HG03159 (cell line): ENCODE measurements at regions not wholly inside any gene's neighbourhood (a gene's known extent, or its start where the extent isn't known, plus 50 kb on each side); places are given as distances from the start of the nearest gene placed in this dataset.
"Not testable (repeated sequence)": the region's sequence is repeated elsewhere in the genome, so short reads cannot be mapped to it uniquely, and the experiment has no call there.

Experiments used
- ATAC-seq: cut with Tn5 transposase; IDR thresholded peaks from one replicate; pipeline ENCODE4 v1.9.1; 2021; ENCODE audit warnings: mild to moderate bottlenecking, moderate library complexity; ENCODE audit not compliant: unreplicated experiment

DNA sequence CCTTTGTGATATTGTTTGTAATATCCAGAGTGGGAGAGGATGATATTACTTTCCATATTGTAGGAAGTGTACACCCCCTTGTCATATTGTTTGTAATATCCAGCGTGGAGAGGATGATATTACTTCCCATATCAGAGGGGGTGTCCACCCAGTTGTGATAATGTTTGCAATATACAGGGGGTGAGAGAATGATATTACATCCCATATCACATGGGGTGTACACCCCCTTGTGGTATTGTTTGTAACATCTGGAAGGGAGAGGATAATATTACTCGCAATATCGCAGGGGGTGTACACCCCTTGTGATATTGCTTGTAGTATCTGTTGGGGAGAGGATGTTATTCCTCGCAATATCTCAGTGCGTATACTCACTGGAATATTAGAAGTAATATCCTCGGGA is 61.5 kb downstream of the PRSS23 start:
- no peak for ATAC-seq

- no peak for ATAC-seq
These were observed 63.1 kb downstream of the PRSS23 start for GRCh38 chr11:86863476-86863875.

- ATAC-seq, result no peak
These were observed 65.1 kb downstream of the PRSS23 start for GRCh38 chr11:86865436-86865835.

DNA sequence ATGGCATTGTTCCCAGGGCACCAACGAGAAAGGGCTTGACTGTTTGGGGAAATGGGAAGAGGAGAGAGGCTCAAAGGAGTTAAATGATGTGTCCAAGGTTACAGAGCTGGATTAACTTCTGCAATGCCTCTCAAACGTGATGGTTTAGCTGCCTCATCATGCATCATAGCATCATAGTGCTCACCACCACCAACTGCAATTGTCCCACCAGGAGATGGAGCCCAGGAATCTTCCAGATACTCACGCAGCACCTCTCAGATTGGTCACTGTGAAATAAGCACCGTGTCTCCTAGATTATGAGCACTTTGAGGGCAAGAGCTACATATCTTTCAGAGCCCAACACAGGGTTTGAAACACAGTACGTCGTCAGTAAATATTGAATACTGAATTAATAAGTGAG is 69.2 kb downstream of the PRSS23 start:
- ATAC-seq, result no peak

DNA sequence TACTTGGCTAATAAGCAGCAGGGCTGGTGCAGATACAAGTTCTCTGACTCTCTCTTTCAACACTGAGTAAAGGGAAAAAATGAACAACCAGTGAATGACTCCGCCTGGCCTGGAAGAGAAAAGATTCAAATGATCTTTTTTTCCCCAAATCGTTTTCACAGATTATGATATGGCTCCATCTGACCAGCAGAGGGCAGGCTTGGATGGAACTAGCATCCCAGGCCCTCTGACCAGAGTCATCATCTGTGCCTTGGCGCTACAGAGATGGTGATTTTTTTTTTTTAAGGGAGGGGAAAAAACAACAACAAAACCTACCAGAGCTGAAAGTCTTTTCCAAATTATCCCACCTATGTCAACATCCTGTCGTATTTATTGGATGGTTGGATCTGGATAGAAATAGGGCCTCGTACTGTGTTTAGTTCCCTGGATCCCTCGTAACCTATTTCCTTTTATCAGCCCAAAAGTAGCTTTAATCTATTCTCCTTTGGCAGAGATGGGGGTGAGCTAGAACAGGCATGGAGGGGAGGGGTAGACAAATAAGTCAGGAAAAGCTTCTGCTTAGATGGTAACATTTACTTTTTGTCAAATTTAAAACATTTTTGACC is 69.7 kb downstream of the PRSS23 start:
- peak; percentile 84 for ATAC-seq

DNA sequence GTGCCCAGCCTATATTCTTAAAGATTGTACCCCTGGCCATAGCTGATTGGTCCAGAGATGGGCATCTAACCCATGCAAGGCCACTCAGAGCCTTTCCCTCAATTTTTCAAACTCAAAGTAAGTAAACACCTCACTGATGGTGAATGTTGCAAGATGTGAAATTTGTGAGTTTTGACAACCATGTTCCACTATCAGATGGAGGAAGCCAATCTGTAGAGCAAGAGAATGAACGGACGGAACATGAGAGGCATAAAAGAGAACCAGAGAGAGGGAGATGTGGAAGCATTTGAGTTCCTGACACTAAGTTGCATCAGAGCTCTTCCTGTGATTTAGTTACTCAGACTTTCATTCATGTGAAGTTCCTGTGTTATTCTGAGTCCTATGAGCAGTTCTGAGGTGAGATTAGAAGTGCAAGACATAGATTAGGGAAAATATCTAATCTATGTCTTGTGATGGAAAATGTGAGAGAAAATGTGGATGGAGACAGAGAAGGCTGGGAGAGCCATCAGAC is 73.3 kb downstream of the PRSS23 start:
- ATAC-seq, result no peak

GRCh38 chr11:86874304-86875056 is 74.1 kb downstream of the PRSS23 start:
- ATAC-seq, result no peak

GRCh38 chr11:86876716-86877234 is 76.4 kb downstream of the PRSS23 start:
- no peak for ATAC-seq

DNA sequence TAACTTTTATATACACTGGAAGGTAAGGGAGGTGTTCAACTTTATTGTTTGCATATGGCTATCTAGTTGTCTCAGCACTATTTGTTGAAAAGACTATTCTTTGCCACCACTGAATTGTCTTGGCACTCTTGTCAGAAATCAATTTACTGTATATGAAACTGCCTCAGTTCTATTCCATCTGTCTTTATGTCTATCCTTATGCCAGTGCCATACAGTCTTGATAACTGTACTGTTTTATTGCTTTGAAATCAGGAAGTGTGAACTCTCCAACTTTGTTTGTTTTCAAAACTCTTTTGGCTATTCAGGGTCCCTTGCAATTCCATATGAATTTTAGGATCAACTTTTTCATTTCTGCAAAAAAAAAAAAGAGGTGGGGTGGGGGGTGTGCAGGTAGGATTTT is 77.2 kb downstream of the PRSS23 start:
- ATAC-seq, result no peak

DNA sequence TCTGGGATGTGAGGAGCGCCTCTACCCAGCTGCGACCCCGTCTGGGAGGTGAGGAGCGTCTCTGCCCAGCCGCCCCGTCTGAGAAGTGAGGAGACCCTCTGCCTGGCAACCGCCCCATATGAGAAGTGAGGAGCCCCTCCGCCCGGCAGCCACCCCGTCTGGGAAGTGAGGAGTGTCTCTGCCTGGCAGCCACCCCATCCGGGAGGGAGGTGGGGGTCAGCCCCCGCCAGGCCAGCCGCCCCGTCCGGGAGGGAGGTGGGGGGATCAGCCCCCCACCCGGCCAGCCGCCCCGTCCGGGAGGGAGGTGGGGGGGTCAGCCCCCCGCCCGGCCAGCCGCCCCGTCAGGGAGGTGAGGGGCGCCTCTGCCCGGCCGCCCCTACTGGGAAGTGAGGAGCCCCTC is 76.0 kb downstream of the FZD4 start:
- not testable (repeated sequence) for ATAC-seq

DNA sequence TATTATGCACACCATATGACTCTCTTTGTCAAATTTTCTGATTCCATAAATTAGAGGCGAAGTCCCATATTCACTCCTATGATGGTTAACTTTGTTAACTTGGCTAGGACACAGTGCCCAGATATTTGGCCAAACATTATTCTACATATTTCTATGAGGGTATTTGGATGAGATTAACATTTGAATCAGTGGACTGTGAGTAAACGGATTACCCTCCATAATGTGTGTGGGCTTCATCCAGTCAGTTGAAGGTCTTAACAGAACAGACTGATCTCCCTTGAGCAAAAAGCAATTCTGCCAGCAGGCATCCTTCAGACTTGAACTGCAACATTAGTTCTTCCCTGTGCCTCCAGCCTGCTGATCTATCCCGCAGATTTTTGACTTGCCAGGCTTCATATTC is 69.9 kb downstream of the FZD4 start:
- ATAC-seq, result no peak

DNA sequence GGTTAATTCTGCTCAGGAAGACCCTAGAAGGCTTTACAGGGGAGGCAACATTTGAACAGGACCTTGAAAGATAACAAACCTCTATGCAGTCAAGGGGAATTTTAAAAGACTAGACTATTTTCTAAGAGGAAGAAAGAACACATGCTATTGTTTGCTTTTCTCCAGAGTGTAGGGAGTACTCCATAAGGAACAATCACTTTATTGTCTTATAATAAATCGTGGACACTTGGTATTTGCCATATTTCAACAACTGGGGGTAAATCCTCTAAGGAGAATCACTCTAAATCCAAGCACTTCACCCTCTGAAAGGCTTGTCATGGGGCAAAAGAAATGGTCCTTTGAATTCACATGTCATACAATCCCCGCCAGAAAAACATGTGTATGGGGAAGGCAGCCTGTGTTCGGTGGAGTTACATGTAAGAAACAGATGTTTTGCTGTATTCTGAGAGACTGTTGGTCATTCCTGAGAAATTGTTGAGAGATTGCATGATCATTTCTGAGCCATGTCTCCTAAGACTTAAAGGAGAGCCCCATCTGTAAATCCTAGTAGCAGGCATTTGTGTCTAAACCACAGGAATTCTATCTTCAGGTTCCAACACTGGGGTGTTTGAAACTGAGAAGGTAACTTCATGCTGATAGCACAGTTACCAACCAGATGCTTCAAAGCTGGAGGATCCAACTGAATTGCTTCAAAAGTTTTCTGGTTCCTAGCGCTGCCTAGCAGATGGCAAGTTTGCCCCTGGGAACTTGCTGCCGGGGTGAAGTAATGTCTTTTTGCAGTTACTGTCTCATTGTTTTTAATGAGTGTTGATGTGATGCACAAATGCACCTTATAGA is 66.8 kb downstream of the FZD4 start:
- no peak for ATAC-seq

DNA sequence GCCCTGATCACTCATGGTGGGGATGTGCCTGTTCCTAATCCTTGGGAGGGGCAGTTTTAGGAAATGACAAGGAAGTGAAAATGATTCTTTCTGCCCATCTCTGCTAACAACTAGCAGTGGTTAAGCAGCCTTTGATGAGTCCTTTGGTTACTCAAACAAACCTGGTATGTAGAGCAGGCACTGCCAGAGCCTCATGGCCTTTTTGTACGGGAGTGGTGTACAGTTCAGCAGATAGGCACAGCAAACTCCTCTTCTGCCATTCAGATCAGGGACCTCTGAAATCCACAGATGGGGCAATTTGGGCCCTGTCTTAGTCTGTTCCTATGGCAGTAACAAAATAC is 66.2 kb downstream of the FZD4 start:
- no peak for ATAC-seq

GRCh38 chr11:86891036-86891435 is 64.2 kb downstream of the FZD4 start:
- no peak for ATAC-seq

- ATAC-seq, result no peak
These were observed 62.0 kb downstream of the FZD4 start for GRCh38 chr11:86893235-86893634.
